ENCODE measurements at regions not wholly inside any gene's neighbourhood (a gene's known extent, or its start where the extent isn't known, plus 50 kb on each side); places are given as distances from the start of the nearest gene placed in this dataset.

DNA sequence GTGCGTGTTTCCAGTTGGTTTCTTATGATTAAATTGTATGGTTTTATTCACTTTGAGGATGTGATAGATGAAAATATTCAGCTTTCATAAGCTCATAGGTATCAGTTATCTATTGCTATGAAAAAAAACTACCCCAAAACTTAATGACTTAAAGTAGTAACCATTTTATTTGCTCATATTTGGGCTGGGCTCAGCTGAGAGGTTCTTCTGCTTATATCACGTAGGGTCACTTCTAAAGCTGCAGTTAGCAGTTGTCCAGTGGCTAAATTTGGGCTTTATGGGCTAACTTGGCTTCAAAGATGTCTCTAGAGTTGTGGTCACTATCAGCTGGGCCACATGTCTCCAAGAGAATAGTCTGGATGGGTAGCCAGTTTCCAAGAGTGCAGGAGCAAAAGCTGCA, 206.4 kb upstream of the LYPLAL1 start:
- no peak overlapping the region for H3K27ac Mint-ChIP-seq
- no peak overlapping the region for H3K4me3 Mint-ChIP-seq
- no peaks in the 10 kb centered on the region for H3K4me1 Mint-ChIP-seq (ENCODE audit: low read depth)
- H3K27me3 Mint-ChIP-seq, result peaks cover 4% of the 10 kb centered on the region
- H3K9me3 Mint-ChIP-seq (ENCODE audit: low read depth), result peaks cover 7% of the 10 kb centered on the region
- H3K36me3 Mint-ChIP-seq, result no peaks in the 10 kb centered on the region

DNA sequence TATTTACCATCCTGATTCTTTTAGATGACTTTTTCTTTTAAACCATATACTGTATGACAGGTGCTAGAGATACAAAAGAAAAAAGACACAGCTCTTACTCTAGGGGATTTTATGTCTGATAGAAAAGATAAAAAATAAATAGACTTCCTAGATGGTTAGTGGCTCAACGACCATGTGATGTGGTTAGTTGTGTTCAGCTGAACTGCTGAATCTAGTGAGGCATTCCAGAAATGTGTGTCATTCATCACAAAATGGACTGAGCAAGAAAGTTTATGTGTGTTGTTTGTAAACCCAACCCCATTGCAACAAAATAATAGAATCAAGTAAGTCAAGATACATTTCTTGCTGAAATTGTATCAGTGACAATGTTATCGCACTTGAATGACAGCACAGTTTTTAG, 205.8 kb upstream of the LYPLAL1 start:
- Mint-ChIP-seq H3K4me1 (ENCODE audit: low read depth) (no peaks in the 10 kb centered on the region), H3K9me3 (ENCODE audit: low read depth) (peaks cover 10% of the 10 kb centered on the region), H3K36me3 (no peaks in the 10 kb centered on the region)

DNA sequence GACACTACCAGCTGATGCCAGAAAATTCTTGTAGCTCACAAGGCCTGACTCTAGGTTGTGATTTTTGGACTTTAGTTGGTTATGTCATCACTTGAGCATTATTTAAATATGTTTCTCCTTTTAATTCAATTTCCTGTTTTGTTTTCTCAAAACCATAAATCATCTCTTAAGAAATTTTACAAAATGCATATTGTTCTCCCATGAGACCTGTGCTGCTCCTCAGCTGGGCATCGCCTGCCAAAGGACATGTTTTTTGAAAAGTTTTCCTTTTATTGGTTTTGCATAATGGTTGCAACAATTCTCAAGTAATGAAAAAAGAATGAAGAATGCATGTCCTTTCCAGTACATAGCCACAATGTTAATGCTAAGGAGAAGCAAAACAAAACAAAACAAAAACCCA, 204.7 kb upstream of the LYPLAL1 start:
- Mint-ChIP-seq H3K36me3 (no peaks in the 10 kb centered on the region), H3K27ac (no peak overlapping the region), H3K27me3 (peaks cover 4% of the 10 kb centered on the region), H3K9me3 (ENCODE audit: low read depth) (peaks cover 10% of the 10 kb centered on the region), H3K4me1 (ENCODE audit: low read depth) (no peaks in the 10 kb centered on the region), H3K4me3 (no peak overlapping the region)

More for the DNA sequence above, 205.8 kb upstream of the LYPLAL1 start:
- Mint-ChIP-seq H3K4me3 (no peak overlapping the region), H3K27me3 (peaks cover 4% of the 10 kb centered on the region), H3K27ac (no peak overlapping the region)

DNA sequence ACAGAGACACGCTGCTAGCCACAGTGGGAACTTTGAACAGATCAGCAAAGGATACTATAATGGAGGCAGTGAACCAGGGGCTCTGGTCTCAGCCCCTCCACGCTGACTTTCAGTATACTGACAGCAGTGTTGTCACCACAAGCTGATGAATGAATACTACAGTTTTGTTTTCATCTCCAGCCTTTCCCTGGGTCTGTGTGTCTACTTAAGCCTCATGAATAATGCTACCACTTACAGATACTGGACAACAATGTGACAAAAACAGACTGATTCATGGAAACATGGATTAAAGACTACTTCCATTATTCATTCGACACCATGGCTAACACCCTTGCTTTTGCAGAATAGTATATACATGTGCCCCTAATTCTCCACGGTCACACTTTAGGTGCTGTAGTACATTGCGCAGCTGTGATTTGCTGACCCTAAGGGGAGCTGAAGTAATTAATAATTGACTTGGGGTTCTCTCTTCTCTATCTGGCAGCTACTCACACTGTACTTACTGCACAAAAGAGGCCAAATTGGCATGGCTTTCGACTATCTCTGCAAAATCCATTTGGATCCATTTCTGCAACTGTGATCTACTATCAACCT, 203.2 kb upstream of the LYPLAL1 start:
- H3K36me3 Mint-ChIP-seq, result no peaks in the 10 kb centered on the region
- no peaks in the 10 kb centered on the region for H3K4me1 Mint-ChIP-seq (ENCODE audit: low read depth)
- no peak overlapping the region for H3K4me3 Mint-ChIP-seq
- H3K9me3 Mint-ChIP-seq (ENCODE audit: low read depth), result peaks cover 10% of the 10 kb centered on the region
- H3K27me3 Mint-ChIP-seq, result peaks cover 4% of the 10 kb centered on the region
- H3K27ac Mint-ChIP-seq, result no peak overlapping the region

DNA sequence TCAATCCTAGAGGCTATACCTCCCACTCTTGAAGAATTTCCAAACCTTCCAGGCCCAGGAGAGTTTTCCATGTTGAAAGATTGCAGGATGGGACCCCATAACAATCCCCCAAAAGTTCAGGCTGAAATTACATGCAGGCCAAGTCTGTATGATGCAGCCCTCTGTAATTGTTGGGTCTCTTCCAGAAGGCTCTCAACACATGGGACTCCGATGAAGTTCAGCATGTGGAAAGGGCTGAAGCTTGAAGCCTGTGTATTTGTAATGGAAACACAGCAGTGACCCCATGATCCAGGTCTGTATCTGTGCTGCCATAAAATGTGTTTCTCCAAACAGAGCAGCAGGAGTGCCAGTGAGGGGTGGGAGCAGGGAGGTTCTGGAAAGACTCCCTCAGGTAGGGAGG, 202.5 kb upstream of the LYPLAL1 start:
- Mint-ChIP-seq H3K27me3 (peaks cover 4% of the 10 kb centered on the region), H3K36me3 (no peaks in the 10 kb centered on the region), H3K4me3 (no peak overlapping the region), H3K4me1 (ENCODE audit: low read depth) (no peaks in the 10 kb centered on the region), H3K27ac (no peak overlapping the region), H3K9me3 (ENCODE audit: low read depth) (peaks cover 10% of the 10 kb centered on the region)

DNA sequence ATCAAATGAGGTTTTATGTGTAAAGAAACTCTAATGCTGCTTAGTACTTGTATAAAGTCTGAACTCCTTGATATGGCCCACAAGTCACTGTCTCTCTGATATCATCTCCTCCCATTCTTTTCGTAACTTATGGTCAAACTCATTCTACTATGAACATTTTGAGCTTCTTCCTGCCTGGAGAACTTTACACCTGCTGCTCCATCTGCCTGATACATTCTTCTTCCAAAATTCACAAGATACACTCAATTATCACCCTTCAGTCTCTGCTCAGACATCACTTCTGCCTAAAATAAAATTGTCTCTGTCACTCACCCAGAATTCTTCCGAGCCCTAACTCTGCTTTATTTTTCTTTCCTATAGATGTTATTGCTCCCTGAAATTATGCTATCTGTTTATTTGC, 192.8 kb upstream of the LYPLAL1 start:
- H3K9me3 Mint-ChIP-seq (ENCODE audit: low read depth), result no peaks in the 10 kb centered on the region

DNA sequence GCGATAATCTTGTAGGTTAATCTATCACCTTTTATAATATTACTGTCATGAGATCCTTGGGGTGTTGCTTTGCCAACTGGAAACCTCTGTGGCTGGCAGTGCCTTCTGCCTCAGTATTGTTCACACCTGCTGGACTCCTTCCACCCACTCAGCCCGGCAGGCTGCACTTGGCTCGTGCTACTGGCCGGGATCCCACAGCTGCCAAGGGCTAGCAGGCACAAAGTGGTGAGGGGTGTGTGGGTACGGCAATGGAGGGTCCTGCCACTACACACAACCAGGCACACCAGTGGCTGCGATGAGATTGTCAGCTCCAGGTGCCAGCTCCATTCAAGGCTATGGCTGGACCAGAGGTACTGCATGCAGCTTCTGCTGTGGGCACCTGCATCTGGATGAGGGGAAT, 191.2 kb upstream of the LYPLAL1 start:
- H3K27ac Mint-ChIP-seq, result no peak overlapping the region
- H3K36me3 Mint-ChIP-seq, result no peaks in the 10 kb centered on the region
- H3K9me3 Mint-ChIP-seq (ENCODE audit: low read depth), result no peaks in the 10 kb centered on the region
- no peaks in the 10 kb centered on the region for H3K4me1 Mint-ChIP-seq (ENCODE audit: low read depth)
- no peak overlapping the region for H3K4me3 Mint-ChIP-seq
- no peaks in the 10 kb centered on the region for H3K27me3 Mint-ChIP-seq

More for the DNA sequence above, 192.8 kb upstream of the LYPLAL1 start:
- Mint-ChIP-seq H3K27ac (no peak overlapping the region), H3K4me1 (ENCODE audit: low read depth) (no peaks in the 10 kb centered on the region), H3K4me3 (no peak overlapping the region), H3K27me3 (no peaks in the 10 kb centered on the region), H3K36me3 (no peaks in the 10 kb centered on the region)

DNA sequence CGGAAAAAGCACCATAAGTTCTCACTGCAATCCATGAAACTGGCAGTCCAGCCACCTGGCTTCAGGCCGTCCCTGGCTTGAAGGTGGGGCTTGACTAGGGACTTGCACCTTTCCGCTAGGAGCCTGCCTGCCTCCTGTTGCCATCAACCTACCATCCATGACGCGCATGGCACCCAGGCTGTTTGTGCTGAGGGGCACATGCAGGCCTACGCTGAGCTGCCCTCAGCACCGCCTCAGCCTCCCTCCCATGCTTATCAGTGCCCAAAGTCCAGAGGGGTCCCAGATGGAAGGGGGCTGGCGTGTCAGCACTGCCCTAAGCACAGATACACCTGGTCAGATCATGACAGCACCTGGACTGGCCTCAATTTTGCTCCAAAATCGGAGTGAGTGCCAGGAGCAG, 190.2 kb upstream of the LYPLAL1 start:
- no peak overlapping the region for H3K27ac Mint-ChIP-seq
- no peaks in the 10 kb centered on the region for H3K36me3 Mint-ChIP-seq
- H3K27me3 Mint-ChIP-seq, result no peaks in the 10 kb centered on the region
- H3K4me3 Mint-ChIP-seq, result no peak overlapping the region
- H3K9me3 Mint-ChIP-seq (ENCODE audit: low read depth), result no peaks in the 10 kb centered on the region
- H3K4me1 Mint-ChIP-seq (ENCODE audit: low read depth), result no peaks in the 10 kb centered on the region

DNA sequence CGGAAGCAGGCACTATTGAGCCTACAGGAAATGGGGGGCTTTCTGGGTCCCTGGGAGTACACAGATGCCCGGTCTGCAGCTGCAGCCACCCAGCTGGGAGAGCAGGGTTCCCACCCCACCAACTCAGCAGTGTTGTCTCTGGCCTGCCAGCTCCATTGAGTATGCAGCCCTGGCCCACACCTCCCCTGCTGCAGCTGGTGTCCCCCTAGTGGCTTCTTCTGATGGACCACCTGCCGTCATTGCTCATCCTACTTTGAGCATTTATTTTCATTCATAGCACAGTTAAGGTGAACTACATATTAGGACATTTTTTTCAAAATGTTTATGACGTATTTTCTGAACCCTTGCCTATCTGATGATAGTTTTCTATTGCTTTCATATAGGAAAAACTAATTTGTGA, 189.8 kb upstream of the LYPLAL1 start:
- Mint-ChIP-seq H3K27me3 (no peaks in the 10 kb centered on the region), H3K4me3 (no peak overlapping the region), H3K4me1 (ENCODE audit: low read depth) (no peaks in the 10 kb centered on the region), H3K27ac (no peak overlapping the region), H3K9me3 (ENCODE audit: low read depth) (no peaks in the 10 kb centered on the region), H3K36me3 (no peaks in the 10 kb centered on the region)

DNA sequence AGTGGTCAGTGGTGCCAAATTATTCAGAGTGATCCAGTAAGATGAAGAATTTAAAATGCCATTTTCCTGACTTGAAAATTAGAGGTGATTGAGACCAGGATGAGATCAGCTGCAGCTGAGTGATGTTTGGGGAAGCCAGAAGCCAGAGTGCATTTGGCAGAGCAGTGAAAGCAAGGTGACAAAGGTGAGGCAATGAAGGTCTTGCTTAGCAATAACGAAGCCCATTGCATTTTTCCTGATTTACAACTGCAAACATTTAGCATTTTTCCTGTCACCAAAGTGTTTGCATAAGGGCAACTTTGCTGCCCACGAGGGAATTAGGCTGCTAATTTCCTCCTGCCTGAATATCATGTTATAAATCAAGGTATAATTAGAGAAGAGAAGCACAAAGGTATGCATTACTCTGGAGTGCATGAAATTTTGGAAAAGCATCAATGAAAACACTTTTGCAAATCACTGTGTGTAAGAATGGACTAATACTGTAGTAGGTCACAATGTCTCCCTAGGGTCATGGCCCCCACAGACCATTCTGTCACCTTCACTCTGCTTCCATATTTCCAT, 188.2 kb upstream of the LYPLAL1 start:
- Mint-ChIP-seq H3K4me3 (no peak overlapping the region), H3K4me1 (ENCODE audit: low read depth) (no peaks in the 10 kb centered on the region), H3K27ac (no peak overlapping the region), H3K36me3 (no peaks in the 10 kb centered on the region), H3K9me3 (ENCODE audit: low read depth) (peaks cover 4% of the 10 kb centered on the region), H3K27me3 (no peaks in the 10 kb centered on the region)

DNA sequence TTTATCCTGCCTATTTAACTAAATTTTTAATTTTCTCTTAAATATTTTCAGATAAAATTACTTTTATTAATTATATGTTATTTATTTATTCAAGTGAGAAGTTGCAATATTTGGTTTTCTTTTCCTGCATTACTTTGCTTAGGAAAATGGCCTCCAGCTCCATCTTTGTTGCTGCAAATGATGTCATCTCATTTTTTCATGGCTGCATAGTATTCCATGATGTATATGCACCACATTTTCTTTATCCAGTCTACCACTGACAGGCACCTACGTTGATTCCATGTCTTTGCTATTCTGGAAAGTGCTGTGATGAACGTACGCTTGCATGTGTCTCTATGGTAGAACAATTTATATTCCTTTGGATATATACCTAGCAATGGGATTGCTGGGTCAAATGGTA, 186.9 kb upstream of the LYPLAL1 start:
- Mint-ChIP-seq H3K4me3 (no peak overlapping the region), H3K36me3 (no peaks in the 10 kb centered on the region), H3K27ac (no peak overlapping the region), H3K4me1 (ENCODE audit: low read depth) (no peaks in the 10 kb centered on the region), H3K9me3 (ENCODE audit: low read depth) (peaks cover 4% of the 10 kb centered on the region), H3K27me3 (no peaks in the 10 kb centered on the region)

DNA sequence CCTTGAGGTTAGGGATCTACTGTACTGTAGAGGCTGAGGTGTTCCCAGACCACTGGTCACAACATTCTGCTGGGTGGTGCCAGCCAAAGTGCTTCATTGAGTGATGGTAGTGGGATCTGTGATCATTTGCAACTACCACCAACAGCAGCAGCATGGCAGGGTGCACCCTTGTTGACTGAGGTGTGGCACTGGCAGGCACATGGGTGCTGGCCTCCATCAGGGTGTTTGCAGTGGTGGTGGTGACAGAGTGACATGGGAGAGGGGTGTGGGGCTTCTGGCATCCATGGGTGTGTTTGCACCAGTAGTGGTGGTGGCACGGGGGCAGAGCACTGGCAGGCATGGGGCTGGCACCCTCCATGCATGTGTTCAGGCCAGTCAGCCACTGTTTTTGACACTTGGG, 183.7 kb upstream of the LYPLAL1 start:
- Mint-ChIP-seq H3K27ac (no peak overlapping the region), H3K4me3 (no peak overlapping the region), H3K36me3 (peaks cover 2% of the 10 kb centered on the region), H3K4me1 (ENCODE audit: low read depth) (no peaks in the 10 kb centered on the region), H3K9me3 (ENCODE audit: low read depth) (peaks cover 4% of the 10 kb centered on the region), H3K27me3 (no peaks in the 10 kb centered on the region)

DNA sequence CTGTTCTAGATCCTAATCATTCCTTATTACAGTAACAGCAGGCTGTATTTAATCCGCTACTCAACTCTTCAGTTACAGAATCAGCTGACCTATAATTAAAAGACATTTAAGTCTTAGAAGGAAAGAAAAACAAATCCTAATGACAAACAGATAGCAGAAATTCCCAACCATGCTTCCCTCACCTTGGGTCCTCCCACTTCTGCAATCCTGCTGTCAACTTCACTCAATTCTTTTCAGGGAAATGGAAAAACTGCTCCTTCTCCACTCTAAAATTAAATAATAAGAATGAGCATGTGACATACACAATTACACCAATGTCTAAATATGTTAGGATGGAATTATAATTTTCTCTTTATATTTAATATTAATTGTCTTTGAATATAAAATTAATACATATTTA, 182.6 kb upstream of the LYPLAL1 start:
- H3K36me3 Mint-ChIP-seq, result peaks cover 2% of the 10 kb centered on the region

DNA sequence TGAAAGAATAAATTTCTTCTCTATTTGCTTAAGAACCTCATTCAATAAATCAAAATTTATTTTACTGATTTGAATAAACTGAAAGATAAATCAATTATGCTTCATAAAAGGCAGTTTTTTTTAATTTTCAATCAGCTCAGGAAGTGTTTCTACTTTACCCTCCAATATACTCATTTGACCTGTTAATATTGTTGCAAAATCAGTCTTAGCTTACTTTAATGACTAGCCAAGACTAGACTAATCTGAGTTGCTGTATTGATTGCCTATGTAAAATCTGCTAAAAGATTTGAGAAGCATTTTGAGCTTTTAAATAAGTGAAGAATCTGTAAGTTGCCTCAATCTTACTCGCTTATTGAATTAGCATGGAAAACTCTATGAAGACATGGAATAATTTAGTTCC, 179.1 kb upstream of the LYPLAL1 start:
- H3K27me3 Mint-ChIP-seq, result no peaks in the 10 kb centered on the region
- no peak overlapping the region for H3K4me3 Mint-ChIP-seq

More for the DNA sequence above, 182.6 kb upstream of the LYPLAL1 start:
- Mint-ChIP-seq H3K4me1 (ENCODE audit: low read depth) (no peaks in the 10 kb centered on the region), H3K9me3 (ENCODE audit: low read depth) (peaks cover 4% of the 10 kb centered on the region), H3K4me3 (no peak overlapping the region), H3K27ac (no peak overlapping the region), H3K27me3 (no peaks in the 10 kb centered on the region)

DNA sequence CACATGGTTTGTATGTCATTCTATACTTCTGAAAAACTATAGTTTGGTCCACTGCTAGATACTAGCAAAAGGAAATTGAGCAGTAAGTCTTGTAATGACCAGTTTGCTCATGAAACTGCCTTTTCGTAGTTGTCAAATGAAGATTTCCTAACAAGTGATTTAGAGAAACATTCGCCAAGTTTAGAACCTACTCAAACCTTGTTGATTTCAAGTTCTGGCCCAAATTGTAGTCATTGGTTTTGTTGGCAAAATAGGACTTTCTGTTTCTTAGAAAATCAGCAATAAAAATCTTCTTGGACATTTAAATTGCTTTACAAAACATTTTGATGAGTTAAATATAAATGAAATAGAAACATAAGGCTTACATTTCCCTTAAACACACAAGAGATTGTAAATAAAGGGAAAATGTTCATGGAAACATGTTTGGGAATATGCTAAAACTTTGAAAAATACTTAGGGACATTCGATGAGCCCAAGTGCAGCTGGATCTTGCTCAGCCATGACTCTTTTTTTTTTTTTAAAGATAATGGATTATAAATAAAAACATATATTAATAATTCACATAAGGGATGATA, 178.5 kb upstream of the LYPLAL1 start:
- H3K4me1 Mint-ChIP-seq (ENCODE audit: low read depth), result no peaks in the 10 kb centered on the region
- H3K27me3 Mint-ChIP-seq, result no peaks in the 10 kb centered on the region
- no peaks in the 10 kb centered on the region for H3K9me3 Mint-ChIP-seq (ENCODE audit: low read depth)
- H3K36me3 Mint-ChIP-seq, result peaks cover 2% of the 10 kb centered on the region
- no peak overlapping the region for H3K4me3 Mint-ChIP-seq
- no peak overlapping the region for H3K27ac Mint-ChIP-seq

More for the DNA sequence above, 179.1 kb upstream of the LYPLAL1 start:
- peaks cover 2% of the 10 kb centered on the region for H3K36me3 Mint-ChIP-seq
- no peak overlapping the region for H3K27ac Mint-ChIP-seq
- no peaks in the 10 kb centered on the region for H3K4me1 Mint-ChIP-seq (ENCODE audit: low read depth)
- H3K9me3 Mint-ChIP-seq (ENCODE audit: low read depth), result no peaks in the 10 kb centered on the region

DNA sequence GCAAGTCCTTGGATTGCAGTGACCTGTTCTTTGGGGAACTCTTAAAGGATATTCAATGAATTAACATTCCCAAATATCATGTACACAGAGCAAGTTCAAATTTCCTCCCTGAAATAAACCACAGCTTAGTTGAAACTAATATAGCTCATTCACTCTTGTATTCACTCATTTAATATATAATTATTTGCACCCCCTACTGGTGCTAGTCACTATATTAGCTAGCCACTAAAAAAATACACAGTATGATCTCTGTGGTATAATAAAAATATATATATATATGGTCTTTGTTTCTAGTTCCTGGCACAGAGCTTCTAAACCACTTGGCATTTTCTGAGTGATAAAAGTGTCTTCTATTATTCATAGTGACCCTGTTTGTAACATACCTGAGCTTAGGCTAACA, 177.3 kb upstream of the LYPLAL1 start:
- H3K9me3 Mint-ChIP-seq (ENCODE audit: low read depth), result no peaks in the 10 kb centered on the region
- no peaks in the 10 kb centered on the region for H3K27me3 Mint-ChIP-seq
- H3K4me3 Mint-ChIP-seq, result no peak overlapping the region
- no peaks in the 10 kb centered on the region for H3K4me1 Mint-ChIP-seq (ENCODE audit: low read depth)
- no peak overlapping the region for H3K27ac Mint-ChIP-seq
- H3K36me3 Mint-ChIP-seq, result peaks cover 2% of the 10 kb centered on the region
